ENCODE measurements at regions not wholly inside any gene's neighbourhood (a gene's known extent, or its start where the extent isn't known, plus 50 kb on each side); places are given as distances from the start of the nearest gene placed in this dataset.

- intact Hi-C loops (cut with micrococcal nuclease) (no loop called here), in situ Hi-C loops (cut with MboI; ENCODE audit: low sequenced_read_pairs) (no loop called here), dilution Hi-C loops (cut with HindIII; ENCODE audit: low sequenced_read_pairs, unreplicated experiment) (no loop called here)
- H3K4ac ChIP-seq (ENCODE audit: low read depth, low read length): no peak overlapping the region
- no peak overlapping the region for H3K18ac ChIP-seq (ENCODE audit: low read depth, low read length)
- no CpG with 5 or more reads among the region's 4 CpGs for WGBS, 2 experiments (ENCODE audit: extremely low coverage in 2 of 2, insufficient read length in 1 of 2)
- BruUV-seq (replicated peaks): no TSS peak
- no peak overlapping the region for H2BK20ac ChIP-seq (ENCODE audit: low read depth, low read length)
- no peak overlapping the region for H2AK9ac ChIP-seq (replicated peaks; ENCODE audit: low read depth, low read length, poor library complexity)
- H2AFZ ChIP-seq (replicated peaks; ENCODE audit: low read length, poor library complexity): no peak overlapping the region
- H3K27me3 ChIP-seq (ENCODE audit: control insufficient read depth, insufficient read depth, low read length): no peaks in the 10 kb centered on the region
- H3K9ac ChIP-seq (ENCODE audit: low read depth, low read length): no peak overlapping the region
- no peak overlapping the region for H2BK120ac ChIP-seq (ENCODE audit: low read depth, low read length)
- POLR2A ChIA-PET (ENCODE audit: unreplicated experiment): no interaction called here
- H3K4me3 ChIP-seq (ENCODE audit: insufficient read depth, low read depth, low read length): no peak overlapping the region
- CTCF ChIA-PET: no interaction called here
- H3K14ac ChIP-seq (replicated peaks; ENCODE audit: low read depth, low read length): no peak overlapping the region
- no peaks in the 10 kb centered on the region for H3K36me3 ChIP-seq (ENCODE audit: control insufficient read depth, insufficient read depth, low read length)
- no peak overlapping the region for H2BK15ac ChIP-seq (ENCODE audit: low read depth, low read length)
- no peak overlapping the region for H3K56ac ChIP-seq (ENCODE audit: extremely low read depth, insufficient read depth, low read length)
- H4K20me1 ChIP-seq (ENCODE audit: insufficient read depth, low read length): no peaks in the 10 kb centered on the region
- H3K27ac ChIP-seq (ENCODE audit: insufficient read depth, low read length): no peak overlapping the region
- no peaks in the 10 kb centered on the region for H3K9me1 ChIP-seq (ENCODE audit: insufficient read depth, low read length)
- no peak for ATAC-seq (ENCODE audit: low read depth)
- DNase-seq: no peak
- no peaks in the 10 kb centered on the region for H3K79me1 ChIP-seq (ENCODE audit: low read depth in 1 of 2, low read length in 2 of 2)
- H3K9me3 ChIP-seq (ENCODE audit: control insufficient read depth, insufficient read depth, low read length): no peaks in the 10 kb centered on the region
- H4K5ac ChIP-seq (ENCODE audit: low read depth, low read length): no peak overlapping the region
- H3K4me2 ChIP-seq (ENCODE audit: low read depth, low read length): no peak overlapping the region
- H3K4me1 ChIP-seq (ENCODE audit: control insufficient read depth, insufficient read depth, low read length): no peaks in the 10 kb centered on the region
- H4K8ac ChIP-seq (ENCODE audit: low read depth in 2 of 2, low read length in 2 of 2): no peak overlapping the region
- H2AK5ac ChIP-seq (ENCODE audit: low read depth, low read length): no peak overlapping the region
- no peak overlapping the region for H4K91ac ChIP-seq (ENCODE audit: insufficient read depth, low read depth, low read length)
- no peak overlapping the region for H3K23ac ChIP-seq (ENCODE audit: low read depth, low read length)
- TF ChIP-seq RCOR1 (IDR thresholded peaks at IDR 0.05; ENCODE audit: insufficient replicate concordance, low read length) (no peak), RAD21 (IDR thresholded peaks at IDR 0.05; ENCODE audit: low read length) (no peak), SMC3 (IDR thresholded peaks at IDR 0.05; ENCODE audit: low read depth, low read length) (no peak), BHLHE40 (IDR thresholded peaks at IDR 0.05; ENCODE audit: low read depth, low read length) (no peak)
- H2BK5ac ChIP-seq (ENCODE audit: low read depth, low read length, poor library complexity, severe bottlenecking): no peak overlapping the region
Observed at GRCh38 chr14:28876572-28876945, 110.0 kb downstream of the FOXG1 start.

Data from IMR-90 (cell line).